ENCODE measurements at regions not wholly inside any gene's neighbourhood (a gene's known extent, or its start where the extent isn't known, plus 50 kb on each side); places are given as distances from the start of the nearest gene placed in this dataset.

- no peak for DNase-seq
These were observed 111.0 kb downstream of the TFAP2A start for GRCh38 chr6:10303608-10304506.

GRCh38 chr6:10302566-10303235 is 112.2 kb downstream of the TFAP2A start:
- no peak for DNase-seq

- no peak for DNase-seq
These were observed 114.8 kb downstream of the TFAP2A start for GRCh38 chr6:10300071-10300470.

- no peak for DNase-seq
These were observed 117.0 kb downstream of the TFAP2A start for GRCh38 chr6:10297832-10298231.

GRCh38 chr6:10278746-10279145 is 136.1 kb downstream of the TFAP2A start:
- no peak for DNase-seq

GRCh38 chr6:10276660-10277287 is 138.1 kb downstream of the TFAP2A start:
- no peak for DNase-seq

GRCh38 chr6:10276106-10276505 is 138.8 kb downstream of the TFAP2A start:
- DNase-seq, result no peak

GRCh38 chr6:10272591-10272990 is 142.3 kb downstream of the TFAP2A start:
- no peak for DNase-seq

- no peak for DNase-seq
These were observed 142.9 kb downstream of the TFAP2A start for GRCh38 chr6:10271982-10272381.

GRCh38 chr6:10269814-10270472 is 144.9 kb downstream of the TFAP2A start:
- DNase-seq, result no peak

- DNase-seq, result peak; percentile 35
These were observed 146.1 kb downstream of the TFAP2A start for GRCh38 chr6:10268611-10269310.

- no peak for DNase-seq
These were observed 146.8 kb downstream of the TFAP2A start for GRCh38 chr6:10268111-10268510.

GRCh38 chr6:10266462-10266861 is 148.4 kb downstream of the TFAP2A start:
- DNase-seq, result no peak

GRCh38 chr6:10266061-10266460 is 148.8 kb downstream of the TFAP2A start:
- no peak for DNase-seq

- DNase-seq, result no peak
These were observed 152.4 kb downstream of the TFAP2A start for GRCh38 chr6:10262505-10262904.

- no peak for DNase-seq
These were observed 155.2 kb downstream of the TFAP2A start for GRCh38 chr6:10259671-10260070.

- no peak for DNase-seq
These were observed 156.5 kb downstream of the TFAP2A start for GRCh38 chr6:10258341-10258740.

- no peak for DNase-seq
These were observed 158.7 kb downstream of the TFAP2A start for GRCh38 chr6:10256113-10256690.

GRCh38 chr6:10250655-10251220 is 164.1 kb downstream of the TFAP2A start:
- no peak for DNase-seq

GRCh38 chr6:10248378-10248843 is 166.5 kb downstream of the TFAP2A start:
- no peak for DNase-seq

- DNase-seq, result no peak
These were observed 177.4 kb downstream of the TFAP2A start for GRCh38 chr6:10237298-10238038.
